ENCODE measurements at regions not wholly inside any gene's neighbourhood (a gene's known extent, or its start where the extent isn't known, plus 50 kb on each side); places are given as distances from the start of the nearest gene placed in this dataset.
"Not testable (repeated sequence)": the region's sequence is repeated elsewhere in the genome, so short reads cannot be mapped to it uniquely, and the experiment has no call there.

DNA sequence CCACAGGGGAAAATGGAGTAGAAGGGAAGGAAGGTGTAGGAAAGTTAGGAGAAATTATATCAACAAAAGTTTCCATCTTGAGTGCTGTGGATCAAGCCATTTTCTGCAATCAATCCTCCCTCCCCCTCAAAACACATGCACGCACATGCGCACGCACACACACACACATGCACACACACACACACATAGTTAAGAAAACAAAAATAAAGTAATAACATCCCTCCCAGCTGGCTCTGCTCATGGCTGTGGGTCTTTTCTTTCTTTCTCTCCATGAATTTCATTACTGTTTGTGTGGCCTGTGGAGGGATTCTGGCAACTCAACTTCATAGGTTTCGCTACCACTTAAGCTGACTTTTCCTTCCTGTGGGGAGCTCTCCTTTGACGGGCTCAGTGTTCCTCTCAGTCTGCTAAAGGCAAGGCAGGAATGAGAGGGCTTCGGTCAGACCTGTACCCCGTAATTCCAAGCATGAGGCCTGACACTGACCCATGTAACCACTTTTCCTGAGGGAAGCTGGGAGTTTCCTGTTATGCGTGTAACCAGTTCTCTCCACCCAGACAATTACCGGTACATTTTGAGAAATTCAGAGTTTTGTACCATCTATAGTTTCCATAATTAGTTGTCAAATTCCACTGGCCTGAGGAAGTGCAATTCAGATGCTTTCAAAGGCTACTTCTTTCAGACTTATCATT is 79.8 kb downstream of the ZNF92 start:
- Histone ChIP-seq H2AFZ (ENCODE audit: low read depth, low read length) (no peak overlapping the region), H3K27me3 (ENCODE audit: insufficient read depth, low read length) (no peaks in the 10 kb centered on the region), H3K4me3 (ENCODE audit: insufficient read depth, low read depth, low read length) (no peak overlapping the region), H3K27ac (ENCODE audit: low read depth, low read length) (no peak overlapping the region), H3K36me3 (ENCODE audit: insufficient read depth, low read length) (no peaks in the 10 kb centered on the region), H3K4me1 (ENCODE audit: insufficient read depth, low read length) (peaks cover 3% of the 10 kb centered on the region), H3K79me2 (ENCODE audit: insufficient read depth, low read length) (no peaks in the 10 kb centered on the region), H3K9ac (ENCODE audit: low read length) (no peak overlapping the region), H3K4me2 (ENCODE audit: low read length) (no peak overlapping the region), H3K9me3 (ENCODE audit: insufficient read depth, low read depth, low read length) (no peaks in the 10 kb centered on the region), H4K20me1 (ENCODE audit: insufficient read depth, low read length) (no peaks in the 10 kb centered on the region)
- Mint-ChIP-seq H3K4me3 (ENCODE audit: unreplicated experiment) (no peak overlapping the region), H3K27ac (ENCODE audit: unreplicated experiment) (no peak overlapping the region), H3K9me3 (ENCODE audit: unreplicated experiment) (peaks cover 7% of the 10 kb centered on the region), H3K27me3 (ENCODE audit: low read depth, unreplicated experiment) (peaks cover 26% of the 10 kb centered on the region), H3K4me1 (ENCODE audit: low read depth, unreplicated experiment) (peaks cover 4% of the 10 kb centered on the region), H3K36me3 (ENCODE audit: low read depth, unreplicated experiment) (no peaks in the 10 kb centered on the region)
- FAIRE-seq (no peak), DNase-seq (ENCODE audit: low read depth) (no peak)
- TF ChIP-seq CTCF (IDR thresholded peaks at IDR 0.05; ENCODE audit: insufficient read depth, low read depth, low read length), result no peak

- H3K9ac ChIP-seq (ENCODE audit: low read length), result no peak overlapping the region
- FAIRE-seq, result no peak
- H3K27ac ChIP-seq (ENCODE audit: low read depth, low read length), result no peak overlapping the region
- TF ChIP-seq CTCF (IDR thresholded peaks at IDR 0.05; ENCODE audit: insufficient read depth, low read depth, low read length) (no peak), EZH2 (IDR thresholded peaks at IDR 0.05; ENCODE audit: insufficient read depth, low read length) (no peak)
- H3K4me3 ChIP-seq (ENCODE audit: insufficient read depth, low read depth, low read length), result no peak overlapping the region
- no peak overlapping the region for H2AFZ ChIP-seq (ENCODE audit: low read depth, low read length)
- Mint-ChIP-seq H3K9me3 (ENCODE audit: unreplicated experiment) (peaks cover 7% of the 10 kb centered on the region), H3K4me1 (ENCODE audit: low read depth, unreplicated experiment) (no peaks in the 10 kb centered on the region), H3K36me3 (ENCODE audit: low read depth, unreplicated experiment) (no peaks in the 10 kb centered on the region), H3K27me3 (ENCODE audit: low read depth, unreplicated experiment) (peaks cover 26% of the 10 kb centered on the region), H3K4me3 (ENCODE audit: unreplicated experiment) (no peak overlapping the region), H3K27ac (ENCODE audit: unreplicated experiment) (no peak overlapping the region)
- H3K27me3 ChIP-seq (ENCODE audit: insufficient read depth, low read length), result no peaks in the 10 kb centered on the region
- H3K79me2 ChIP-seq (ENCODE audit: insufficient read depth, low read length), result no peaks in the 10 kb centered on the region
- no peaks in the 10 kb centered on the region for H3K9me3 ChIP-seq (ENCODE audit: insufficient read depth, low read depth, low read length)
- no peaks in the 10 kb centered on the region for H3K36me3 ChIP-seq (ENCODE audit: insufficient read depth, low read length)
- no peak overlapping the region for H3K4me2 ChIP-seq (ENCODE audit: low read length)
- no peaks in the 10 kb centered on the region for H4K20me1 ChIP-seq (ENCODE audit: insufficient read depth, low read length)
- no peak for DNase-seq (ENCODE audit: low read depth)
- no peaks in the 10 kb centered on the region for H3K4me1 ChIP-seq (ENCODE audit: insufficient read depth, low read length)
These were observed 80.8 kb downstream of the ZNF92 start for GRCh38 chr7:65454469-65454868.

- H3K27me3 Mint-ChIP-seq (ENCODE audit: low read depth, unreplicated experiment), result peaks cover 26% of the 10 kb centered on the region
- not testable (repeated sequence) for H3K9me3 Mint-ChIP-seq (ENCODE audit: unreplicated experiment); H3K4me3 ChIP-seq (ENCODE audit: insufficient read depth, low read depth, low read length); H3K27me3 ChIP-seq (ENCODE audit: insufficient read depth, low read length); DNase-seq (ENCODE audit: low read depth); H3K27ac ChIP-seq (ENCODE audit: low read depth, low read length); H3K4me1 ChIP-seq (ENCODE audit: insufficient read depth, low read length); H3K4me1 Mint-ChIP-seq (ENCODE audit: low read depth, unreplicated experiment); H3K79me2 ChIP-seq (ENCODE audit: insufficient read depth, low read length); H3K4me2 ChIP-seq (ENCODE audit: low read length); H3K36me3 Mint-ChIP-seq (ENCODE audit: low read depth, unreplicated experiment); H2AFZ ChIP-seq (ENCODE audit: low read depth, low read length); H3K9ac ChIP-seq (ENCODE audit: low read length); H3K9me3 ChIP-seq (ENCODE audit: insufficient read depth, low read depth, low read length); H4K20me1 ChIP-seq (ENCODE audit: insufficient read depth, low read length); H3K36me3 ChIP-seq (ENCODE audit: insufficient read depth, low read length); H3K27ac Mint-ChIP-seq (ENCODE audit: unreplicated experiment); H3K4me3 Mint-ChIP-seq (ENCODE audit: unreplicated experiment); FAIRE-seq
These were observed 81.4 kb downstream of the ZNF92 start for GRCh38 chr7:65455050-65455449.
